HG03025 (cell line): ENCODE measurements at regions not wholly inside any gene's neighbourhood (a gene's known extent, or its start where the extent isn't known, plus 50 kb on each side); places are given as distances from the start of the nearest gene placed in this dataset.
"Not testable (repeated sequence)": the region's sequence is repeated elsewhere in the genome, so short reads cannot be mapped to it uniquely, and the experiment has no call there.

Source experiments
- ATAC-seq: cut with Tn5 transposase; IDR thresholded peaks from one replicate; pipeline ENCODE4 v1.9.1; 2021; ENCODE audit warnings: mild to moderate bottlenecking, moderate library complexity; ENCODE audit not compliant: unreplicated experiment, low FRiP score

DNA sequence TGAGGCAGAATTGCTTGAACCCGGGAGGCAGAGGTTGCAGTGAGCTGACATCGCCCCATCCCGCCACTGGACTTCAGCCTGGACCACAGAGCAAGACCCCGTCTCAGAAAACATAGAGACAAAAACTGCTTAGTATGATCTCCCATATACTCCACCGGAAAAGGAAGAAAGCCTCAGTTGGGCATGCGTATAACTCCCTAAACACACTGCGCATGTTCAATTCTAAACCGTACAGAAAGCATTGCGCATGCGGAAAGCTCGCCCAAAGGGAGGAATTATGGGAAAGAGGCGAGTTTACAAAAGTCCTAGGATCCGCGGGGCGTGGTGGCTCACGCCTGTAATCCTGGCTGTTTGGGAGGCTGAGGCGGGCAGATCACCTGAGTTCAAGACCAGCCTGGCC is 312.7 kb upstream of the ERCC4 start:
- no peak for ATAC-seq

DNA sequence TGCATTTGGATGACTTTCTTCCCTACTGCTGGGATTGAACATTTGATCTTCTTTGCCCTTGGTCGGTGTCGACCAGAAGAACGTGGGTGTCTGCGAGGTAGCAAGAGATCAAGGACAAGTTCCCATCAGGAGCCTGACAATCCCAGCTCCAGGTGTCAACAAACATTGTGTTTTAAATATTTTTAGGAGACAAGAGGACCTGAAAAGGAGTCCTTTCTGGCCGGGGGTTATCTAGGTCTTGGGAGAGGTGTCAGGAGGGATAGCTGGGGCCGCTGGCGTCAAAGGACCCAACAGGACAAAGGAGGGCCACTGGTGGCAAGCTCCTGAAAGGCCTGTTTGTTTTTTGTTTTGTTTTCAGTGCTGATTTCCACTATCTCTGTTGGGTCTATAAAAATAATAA is 308.4 kb upstream of the ERCC4 start:
- no peak for ATAC-seq

DNA sequence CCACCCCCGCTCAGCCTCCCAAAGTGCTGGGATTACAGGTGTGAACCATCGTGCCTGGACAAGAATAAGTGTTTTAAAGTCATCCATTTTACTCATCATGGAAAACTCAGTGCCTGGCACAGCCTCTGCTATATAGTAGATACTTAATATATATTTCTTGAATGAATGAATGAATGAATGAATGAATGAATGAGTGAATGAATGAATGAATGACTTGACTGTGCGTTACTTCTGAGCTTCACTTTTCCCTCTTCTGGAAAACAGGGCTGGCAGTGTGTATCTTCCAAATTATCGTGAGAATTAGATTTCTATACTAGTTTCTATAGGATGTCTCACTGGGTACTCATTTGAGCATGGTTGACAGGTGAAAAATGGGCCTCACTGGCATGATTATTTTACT is 307.3 kb upstream of the ERCC4 start:
- no peak for ATAC-seq

DNA sequence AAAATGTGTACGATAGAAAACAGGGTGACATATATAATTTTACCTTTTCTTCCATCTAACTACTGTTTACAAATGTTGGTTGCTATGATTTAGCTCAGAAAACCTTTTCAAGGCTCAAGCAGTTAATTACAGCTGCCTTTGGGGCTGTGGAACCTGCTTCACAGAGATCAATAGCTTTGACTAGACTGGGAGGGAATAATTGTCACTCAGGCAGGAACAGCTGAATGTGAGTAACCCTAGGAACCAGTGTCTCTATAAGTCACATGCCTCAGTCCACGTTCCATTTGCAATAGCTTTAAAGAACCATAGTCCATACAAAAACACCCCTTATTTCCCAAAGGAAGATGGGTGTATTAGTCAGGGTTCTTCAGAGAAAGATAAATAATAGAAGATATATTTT is 306.8 kb upstream of the ERCC4 start:
- ATAC-seq, result no peak

DNA sequence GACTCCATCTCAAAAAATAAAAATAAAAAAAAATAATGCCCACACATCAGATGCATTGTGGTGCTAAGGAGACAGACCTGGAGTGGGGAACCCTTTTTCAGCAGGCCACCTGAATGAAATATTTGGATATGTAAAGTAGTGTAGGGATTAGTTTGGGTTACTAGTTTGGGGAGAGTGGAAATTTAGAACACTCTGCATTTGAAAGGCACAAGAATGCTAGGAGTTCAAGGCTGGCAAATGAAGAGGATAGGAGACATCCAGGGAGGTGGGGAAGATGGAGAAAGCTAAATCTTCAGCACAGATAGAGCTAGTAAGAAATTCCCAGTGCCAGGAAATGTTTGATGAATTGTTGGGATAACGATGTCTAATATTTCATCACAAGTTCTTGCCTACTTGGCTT is 298.3 kb upstream of the ERCC4 start:
- ATAC-seq, result no peak

DNA sequence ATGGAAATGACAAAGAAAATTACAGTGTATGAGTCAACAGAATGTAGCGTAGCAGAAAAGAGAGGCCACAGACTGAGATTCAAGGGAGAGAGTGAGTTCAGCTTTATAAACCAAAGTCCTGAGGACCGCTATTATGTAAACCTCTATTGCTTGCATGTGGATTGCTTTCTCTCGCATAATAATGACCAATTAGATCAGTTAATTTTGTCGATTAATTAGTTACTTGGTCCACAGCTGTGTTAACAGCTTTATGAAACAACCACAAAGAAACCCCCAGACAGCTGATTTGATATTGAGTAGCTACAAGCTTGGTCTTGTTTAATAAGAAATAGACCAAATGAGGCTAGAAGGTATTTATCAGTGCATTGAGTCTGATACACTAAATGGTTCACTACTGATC is 291.8 kb upstream of the ERCC4 start:
- ATAC-seq, result no peak

GRCh38 chr16:13629704-13630103 is 290.2 kb upstream of the ERCC4 start:
- no peak for ATAC-seq

GRCh38 chr16:13630374-13630773 is 289.6 kb upstream of the ERCC4 start:
- ATAC-seq, result no peak

GRCh38 chr16:13631213-13631767 is 288.7 kb upstream of the ERCC4 start:
- ATAC-seq, result no peak

DNA sequence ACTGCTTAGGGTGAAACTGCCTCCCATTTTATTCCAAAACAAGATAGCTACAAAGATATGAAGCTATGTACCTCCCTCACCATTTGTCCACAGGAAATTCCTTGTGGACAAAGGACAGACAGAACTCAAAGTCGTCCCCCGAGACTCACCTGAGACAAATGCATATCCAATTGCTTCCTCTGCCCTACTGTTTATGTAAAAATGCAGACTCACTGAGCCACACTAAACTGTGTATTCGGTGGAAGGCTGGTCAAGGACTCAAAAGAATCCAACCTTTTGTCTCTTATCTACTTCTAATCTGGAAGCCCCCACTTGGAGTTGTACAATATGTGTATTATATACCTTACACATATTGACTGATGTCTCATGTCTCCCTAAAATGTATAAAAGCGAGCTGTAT is 288.0 kb upstream of the ERCC4 start:
- no peak for ATAC-seq

- ATAC-seq, result not testable (repeated sequence)
Measured at GRCh38 chr16:13632504-13632903, 287.4 kb upstream of the ERCC4 start.

- no peak for ATAC-seq
Measured at GRCh38 chr16:13633391-13633861, 286.5 kb upstream of the ERCC4 start.

DNA sequence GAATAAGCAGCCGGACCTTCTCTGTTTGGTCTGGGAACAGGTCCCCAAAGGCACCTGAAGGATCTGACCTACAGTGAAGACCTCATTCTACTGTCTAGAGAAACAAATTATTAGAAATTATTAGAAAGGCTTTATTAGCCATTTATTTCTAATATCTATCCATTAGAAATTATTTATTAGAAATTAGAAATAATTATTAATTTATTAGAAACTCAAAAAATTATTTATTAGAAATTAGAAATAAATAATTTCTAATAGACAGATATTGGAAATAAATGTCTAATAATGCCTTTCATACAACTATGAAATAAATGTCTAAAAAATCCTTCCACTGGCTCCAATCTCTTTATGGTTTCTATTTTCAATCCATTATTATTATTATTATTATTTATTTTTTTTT is 285.7 kb upstream of the ERCC4 start:
- no peak for ATAC-seq

- no peak for ATAC-seq
Measured at GRCh38 chr16:13634959-13635358, 285.0 kb upstream of the ERCC4 start.

- no peak for ATAC-seq
Measured at GRCh38 chr16:13638218-13638617, 281.7 kb upstream of the ERCC4 start.

DNA sequence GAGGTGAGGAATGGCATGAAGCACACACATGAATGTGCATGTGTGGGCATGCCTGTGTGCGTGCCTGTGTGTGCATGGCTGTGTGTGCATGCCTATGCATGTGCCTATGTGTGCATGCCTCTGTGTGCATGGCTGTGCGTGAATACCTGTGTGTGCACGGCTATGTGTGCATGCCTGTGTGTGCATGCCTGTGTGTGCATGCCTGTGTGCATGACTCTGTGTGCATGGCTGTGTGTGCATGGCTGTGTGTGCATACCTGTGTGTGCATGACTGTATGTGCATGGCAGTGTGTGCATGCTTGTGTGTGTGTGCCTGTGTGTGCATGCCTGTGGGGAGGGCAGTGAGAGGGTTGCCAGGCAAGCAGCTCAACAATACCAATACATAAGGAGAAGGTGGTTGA is 276.5 kb upstream of the ERCC4 start:
- ATAC-seq, result no peak

GRCh38 chr16:13645601-13646245 is 274.2 kb upstream of the ERCC4 start:
- no peak for ATAC-seq

GRCh38 chr16:13660807-13661206 is 259.1 kb upstream of the ERCC4 start:
- no peak for ATAC-seq

DNA sequence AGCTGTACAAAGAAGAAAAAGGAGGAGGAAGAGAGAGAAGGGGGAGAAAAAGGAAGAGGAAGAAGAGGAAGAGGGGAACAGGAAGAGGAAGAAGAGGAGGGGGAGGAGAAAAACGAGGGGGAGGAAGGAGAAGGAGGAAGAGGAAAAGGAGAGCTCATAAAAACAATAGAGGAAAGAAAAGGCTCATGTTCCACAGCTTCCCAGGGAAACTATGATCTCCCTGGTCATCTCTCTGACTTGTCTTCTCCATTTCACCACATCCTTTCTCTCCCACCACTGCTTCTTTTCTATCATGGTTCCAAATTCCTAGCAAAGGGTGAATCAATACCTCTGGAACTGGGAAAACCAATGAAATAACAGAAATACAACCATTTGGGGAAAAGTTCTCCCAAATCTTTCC is 254.1 kb upstream of the ERCC4 start:
- ATAC-seq, result no peak

DNA sequence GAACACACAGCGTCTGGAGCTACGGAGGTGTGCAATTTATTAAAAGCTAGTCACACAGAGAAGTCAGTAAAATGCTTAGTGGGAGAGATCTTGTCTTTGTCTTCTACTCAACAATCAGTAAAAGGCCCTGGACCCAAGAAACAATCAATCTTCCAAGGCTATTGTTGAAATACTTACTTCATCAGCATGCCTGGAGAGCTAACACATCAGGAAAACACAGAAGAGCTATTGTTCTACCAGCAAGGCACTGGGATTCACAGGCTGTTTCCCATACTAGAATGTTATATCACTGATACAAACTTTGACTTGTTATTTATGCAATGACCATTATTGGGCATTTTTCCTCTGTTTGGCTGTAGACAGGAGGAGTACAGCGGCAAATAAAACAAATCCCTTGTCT is 247.8 kb upstream of the ERCC4 start:
- ATAC-seq, result no peak

DNA sequence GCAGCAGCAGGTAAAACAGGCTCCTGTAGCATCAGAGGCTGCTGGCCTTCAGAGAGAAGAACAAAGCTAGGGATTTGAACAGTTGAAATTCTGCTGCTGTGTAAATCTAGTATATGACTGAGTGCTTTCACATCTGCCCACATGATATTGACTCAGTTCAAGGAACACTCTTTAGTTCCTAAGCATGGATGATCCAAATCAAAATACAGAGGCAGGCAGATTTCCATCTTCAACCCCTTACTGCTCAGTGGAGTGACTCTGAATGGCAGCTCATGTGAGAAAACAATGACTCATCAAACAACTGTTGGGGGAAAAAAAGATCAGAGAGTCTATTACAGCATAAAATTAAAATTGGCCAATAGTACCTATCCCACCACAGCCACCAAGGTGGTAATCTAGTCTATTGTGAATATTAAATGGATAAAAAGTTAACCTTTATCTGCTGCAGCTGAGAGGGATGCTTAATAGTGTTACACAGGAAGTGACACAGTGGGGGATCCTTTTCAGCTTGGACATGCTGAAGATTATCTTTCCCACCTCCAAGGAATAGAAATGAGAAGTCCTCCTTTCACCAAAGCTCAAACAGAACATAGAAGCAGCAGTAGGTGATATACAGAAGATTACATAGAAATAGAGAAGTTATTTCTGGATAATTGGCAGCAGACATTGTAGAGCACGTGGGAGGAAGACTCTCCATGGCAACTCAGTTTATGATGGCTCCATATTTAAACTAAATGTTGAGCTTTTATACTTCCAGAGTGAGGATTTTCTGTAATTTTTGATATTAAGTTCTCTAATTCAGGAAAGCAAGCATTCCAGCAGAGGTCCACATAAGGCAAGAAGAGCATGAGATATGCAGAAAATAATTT is 239.7 kb upstream of the ERCC4 start:
- no peak for ATAC-seq
